ENCODE measurements at regions not wholly inside any gene's neighbourhood (a gene's known extent, or its start where the extent isn't known, plus 50 kb on each side); places are given as distances from the start of the nearest gene placed in this dataset.
"Not testable (repeated sequence)": the region's sequence is repeated elsewhere in the genome, so short reads cannot be mapped to it uniquely, and the experiment has no call there.

DNA sequence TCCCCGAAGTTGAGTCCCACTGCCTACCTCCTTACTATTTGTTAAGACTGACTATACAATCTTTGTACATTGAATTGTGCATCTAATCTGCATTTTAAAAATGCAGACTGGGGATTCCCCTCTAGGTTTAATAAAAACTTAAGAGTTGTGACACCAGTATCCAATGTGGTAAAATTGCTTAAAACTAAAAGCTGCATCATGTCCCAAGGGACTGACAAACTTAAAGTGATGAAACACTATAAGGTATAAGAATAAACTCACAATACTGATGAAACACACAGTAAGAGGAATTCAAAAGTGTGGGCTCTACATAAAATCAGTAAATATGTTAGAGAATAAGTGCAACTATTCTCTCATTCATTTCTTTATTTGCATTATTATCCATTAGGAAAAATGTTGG, 1905.1 kb downstream of the MAT2B start:
- ATAC-seq = no peak
- peaks cover 19% of the 10 kb centered on the region for H3K9me3 Mint-ChIP-seq
- no peaks in the 10 kb centered on the region for H3K4me1 Mint-ChIP-seq
- H3K36me3 Mint-ChIP-seq = no peaks in the 10 kb centered on the region
- no peak for DNase-seq (ENCODE audit: low spot score in 2 of 2)
- no peak overlapping the region for H3K27ac Mint-ChIP-seq
- H3K4me3 Mint-ChIP-seq = no peak overlapping the region

DNA sequence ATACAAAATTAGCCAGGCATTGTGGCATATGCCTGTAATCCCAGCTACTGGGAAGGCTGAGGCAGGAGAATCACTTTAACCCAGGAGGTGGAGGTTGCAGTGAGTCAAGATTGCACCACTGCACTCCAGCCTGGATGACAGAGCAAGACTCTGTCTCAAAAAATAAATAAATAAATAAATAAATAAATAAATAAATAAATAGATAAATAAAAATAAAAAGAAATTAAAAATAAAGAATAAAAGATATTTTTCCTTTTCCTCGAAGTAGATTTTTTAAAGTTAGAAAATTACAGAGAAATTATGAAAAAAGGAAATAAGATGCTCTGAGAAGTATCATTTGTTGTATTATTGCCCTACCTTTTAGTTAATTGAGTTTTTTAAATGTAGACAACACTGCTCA, 1906.1 kb downstream of the MAT2B start:
- H3K27ac Mint-ChIP-seq; H3K4me3 Mint-ChIP-seq; DNase-seq (ENCODE audit: low spot score in 2 of 2); H3K4me1 Mint-ChIP-seq; ATAC-seq; H3K36me3 Mint-ChIP-seq: not testable (repeated sequence)
- peaks cover 17% of the 10 kb centered on the region for H3K9me3 Mint-ChIP-seq

DNA sequence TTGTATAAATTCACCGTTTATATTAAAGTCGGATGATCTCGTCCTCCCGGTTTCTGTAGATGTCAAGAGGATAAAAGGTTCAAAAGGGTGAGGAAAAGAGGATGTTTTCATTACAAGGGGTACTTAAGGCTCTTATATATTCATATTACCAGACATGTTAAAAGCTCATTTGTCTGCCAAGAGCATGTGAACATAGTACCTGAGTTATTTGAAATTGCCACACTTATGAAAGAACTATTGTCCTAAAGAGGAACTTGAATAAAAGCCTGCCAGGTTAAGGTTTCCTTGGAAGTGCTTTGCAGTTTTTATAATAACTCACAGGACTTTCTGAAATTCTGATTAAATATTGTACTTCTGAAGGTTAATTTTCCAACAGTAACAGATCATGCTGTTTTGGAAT, 1915.1 kb downstream of the MAT2B start:
- DNase-seq (ENCODE audit: low spot score in 2 of 2) = no peak
- Mint-ChIP-seq H3K36me3 (no peaks in the 10 kb centered on the region), H3K9me3 (peaks cover 6% of the 10 kb centered on the region), H3K4me3 (no peak overlapping the region), H3K4me1 (no peaks in the 10 kb centered on the region), H3K27ac (no peak overlapping the region)
- ATAC-seq = no peak

DNA sequence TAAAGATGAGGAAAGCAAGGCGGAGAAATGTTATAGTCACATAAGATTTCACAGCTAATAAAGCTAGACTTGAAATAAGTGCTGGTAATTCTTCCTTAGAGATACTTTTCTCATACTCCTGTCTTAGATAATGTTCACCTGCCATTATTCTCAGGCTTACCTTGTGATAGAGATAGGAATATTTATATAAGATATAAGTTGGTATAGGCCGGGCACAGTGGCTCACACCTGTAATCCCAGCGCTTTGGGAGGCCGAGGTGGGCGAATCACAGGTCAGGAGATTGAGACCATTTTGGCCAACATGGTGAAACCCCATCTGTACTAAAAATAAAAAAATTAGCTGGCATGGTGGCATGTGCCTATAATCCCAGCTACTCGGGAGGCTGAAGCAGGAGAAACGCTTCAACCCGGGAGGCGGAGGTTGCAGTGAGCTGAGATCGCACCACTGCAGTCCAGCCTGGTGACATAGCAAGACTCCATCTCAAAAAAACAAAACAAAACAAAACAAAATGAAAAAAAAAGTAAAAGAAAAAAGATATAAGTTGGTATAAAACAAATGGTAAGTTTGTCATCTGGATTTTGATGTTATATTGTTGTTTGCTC, 1918.4 kb downstream of the MAT2B start:
- Mint-ChIP-seq H3K4me1 (no peaks in the 10 kb centered on the region), H3K27ac (no peak overlapping the region), H3K36me3 (no peaks in the 10 kb centered on the region), H3K9me3 (peaks cover 4% of the 10 kb centered on the region), H3K4me3 (no peak overlapping the region)
- no peak for ATAC-seq
- no peak for DNase-seq (ENCODE audit: low spot score in 2 of 2)

DNA sequence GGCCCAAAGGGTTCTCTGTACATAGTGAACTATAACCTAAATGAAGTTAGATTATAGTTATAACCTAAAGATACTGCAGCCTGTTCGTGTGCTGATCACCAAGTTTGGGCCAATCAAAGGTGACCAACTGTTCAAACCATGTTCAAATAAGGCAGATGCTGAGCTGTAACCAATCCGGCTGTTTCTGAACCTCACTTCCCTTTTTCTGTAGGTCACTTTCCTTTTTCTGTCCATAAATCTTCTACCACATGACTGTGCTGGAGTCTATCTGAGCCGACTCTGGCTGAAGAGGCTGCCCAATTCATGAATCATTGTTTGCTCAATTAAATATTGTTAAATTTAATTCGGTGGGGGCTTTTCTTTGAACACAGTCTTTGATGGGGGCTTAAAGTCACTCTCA, 1920.2 kb downstream of the MAT2B start:
- ATAC-seq = no peak
- H3K4me3 Mint-ChIP-seq = no peak overlapping the region
- peaks cover 10% of the 10 kb centered on the region for H3K9me3 Mint-ChIP-seq
- no peaks in the 10 kb centered on the region for H3K36me3 Mint-ChIP-seq
- no peak overlapping the region for H3K27ac Mint-ChIP-seq
- DNase-seq (ENCODE audit: low spot score in 2 of 2) = no peak
- no peaks in the 10 kb centered on the region for H3K4me1 Mint-ChIP-seq

DNA sequence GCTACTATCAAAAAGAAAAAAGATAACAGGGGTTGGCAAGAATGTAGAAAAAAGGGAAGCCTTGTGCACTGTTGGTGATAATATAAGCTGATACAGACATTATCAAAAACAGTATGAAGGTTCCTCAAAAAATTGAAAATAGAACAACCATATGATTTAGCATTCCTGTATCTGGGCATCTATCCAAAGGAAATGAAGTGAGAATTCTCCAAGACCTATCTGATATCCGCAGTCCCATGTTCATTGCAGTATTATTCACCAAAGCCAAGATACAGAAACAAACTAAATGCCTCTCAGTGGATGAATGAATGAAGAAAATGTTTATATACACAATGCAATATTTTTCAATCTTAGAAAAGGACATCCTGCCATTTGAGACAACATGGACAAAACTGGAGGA, 1943.3 kb downstream of the MAT2B start:
- ATAC-seq (no peak), DNase-seq (ENCODE audit: low spot score in 2 of 2) (no peak)
- Mint-ChIP-seq H3K4me3 (no peak overlapping the region), H3K36me3 (no peaks in the 10 kb centered on the region), H3K9me3 (peaks cover 26% of the 10 kb centered on the region), H3K27ac (no peak overlapping the region), H3K4me1 (no peaks in the 10 kb centered on the region)

DNA sequence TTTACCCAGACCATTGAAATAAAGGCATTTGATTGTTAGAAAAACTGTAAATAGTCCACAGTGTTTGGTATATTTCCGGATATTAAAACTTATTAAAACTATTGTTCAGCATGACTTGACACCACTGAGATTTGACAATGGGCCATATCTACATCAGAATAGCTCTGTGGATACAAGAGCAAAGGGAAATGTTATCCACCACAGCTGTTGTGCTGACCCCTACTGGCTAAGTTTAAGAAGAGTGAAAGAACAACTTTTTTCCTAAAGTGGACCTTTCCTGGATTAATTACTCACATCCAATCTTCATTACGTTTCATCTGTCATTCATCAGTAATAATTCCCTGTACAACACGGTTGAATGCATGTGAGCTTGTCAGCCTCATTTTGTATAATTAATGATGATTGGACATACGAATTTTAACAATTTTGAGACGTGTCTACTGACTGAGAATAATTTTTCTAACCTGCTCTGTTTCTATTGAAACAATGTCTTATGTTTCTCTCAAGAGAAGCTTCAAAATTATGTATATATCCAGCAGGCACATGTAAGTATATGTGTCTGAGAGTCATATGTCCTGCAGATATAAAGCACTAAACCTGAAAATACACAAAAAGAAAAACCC, 1952.6 kb downstream of the MAT2B start:
- no peak overlapping the region for H3K27ac Mint-ChIP-seq
- DNase-seq (ENCODE audit: low spot score in 2 of 2) (no peak), ATAC-seq (no peak)
- H3K36me3 Mint-ChIP-seq = no peaks in the 10 kb centered on the region
- peaks cover 13% of the 10 kb centered on the region for H3K9me3 Mint-ChIP-seq
- H3K4me3 Mint-ChIP-seq = no peak overlapping the region
- H3K4me1 Mint-ChIP-seq = no peaks in the 10 kb centered on the region

DNA sequence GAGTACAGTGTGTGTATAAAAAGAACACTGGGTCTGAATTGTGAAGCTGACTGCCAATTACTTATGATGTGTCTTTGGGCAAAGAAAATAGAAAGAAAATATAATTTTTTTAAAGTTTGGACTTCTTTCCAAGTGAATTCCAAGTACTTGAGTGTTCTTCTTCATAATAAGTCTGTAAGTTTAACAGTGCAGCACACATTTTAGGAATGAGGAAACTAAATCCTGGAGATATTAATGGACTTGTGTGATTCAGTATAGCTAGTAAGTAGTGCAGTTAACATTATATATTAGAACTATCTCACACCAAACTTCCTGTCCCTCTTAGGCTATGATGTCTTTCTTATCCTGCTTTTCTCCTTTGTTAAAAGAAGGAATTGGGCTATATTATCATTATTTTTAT, 1953.8 kb downstream of the MAT2B start:
- peaks cover 16% of the 10 kb centered on the region for H3K9me3 Mint-ChIP-seq
- no peak overlapping the region for H3K4me3 Mint-ChIP-seq
- H3K4me1 Mint-ChIP-seq = no peaks in the 10 kb centered on the region
- ATAC-seq = no peak
- no peak for DNase-seq (ENCODE audit: low spot score in 2 of 2)
- H3K27ac Mint-ChIP-seq = no peak overlapping the region
- no peaks in the 10 kb centered on the region for H3K36me3 Mint-ChIP-seq

DNA sequence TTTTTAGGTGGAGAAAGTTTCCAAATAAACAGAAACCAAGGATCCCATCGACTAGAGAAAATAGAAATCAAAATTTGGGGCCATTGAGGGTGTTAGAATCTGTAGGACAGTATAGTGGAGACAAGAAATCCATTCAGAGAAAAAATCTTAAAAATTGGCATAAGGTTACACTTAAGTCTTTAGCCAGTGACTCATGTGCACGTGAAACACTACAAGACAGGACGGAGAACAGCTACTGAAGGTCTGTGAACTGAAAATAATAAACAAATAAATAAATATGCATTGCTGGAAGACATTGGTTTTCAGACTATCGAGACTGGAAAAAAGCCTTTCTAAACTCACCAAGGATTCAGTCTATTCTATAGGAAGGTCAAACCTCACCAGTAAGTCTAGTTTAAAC, 1955.5 kb downstream of the MAT2B start:
- Mint-ChIP-seq H3K27ac (no peak overlapping the region), H3K36me3 (no peaks in the 10 kb centered on the region), H3K4me3 (no peak overlapping the region), H3K9me3 (peaks cover 19% of the 10 kb centered on the region), H3K4me1 (no peaks in the 10 kb centered on the region)
- no peak for DNase-seq (ENCODE audit: low spot score in 2 of 2)
- no peak for ATAC-seq

DNA sequence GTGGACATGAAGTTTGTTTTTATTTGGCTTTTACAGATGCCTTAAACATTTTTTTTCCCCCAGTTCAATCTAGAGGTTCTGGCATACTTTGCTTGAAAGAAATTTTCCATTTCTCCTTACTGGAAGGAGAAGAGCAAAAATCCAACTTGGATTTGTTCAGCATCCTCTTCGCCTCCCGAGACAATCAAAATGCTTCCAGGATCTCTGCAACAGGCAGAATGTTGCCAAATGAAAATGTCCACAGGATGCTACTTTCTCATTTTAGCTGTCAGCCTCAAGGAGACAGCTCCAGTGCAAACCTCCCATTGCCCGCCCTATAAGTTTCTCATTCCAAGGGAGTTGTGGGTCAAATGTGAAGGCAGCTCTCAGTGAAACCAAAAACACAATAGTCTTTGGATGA, 1972.1 kb downstream of the MAT2B start:
- DNase-seq (ENCODE audit: low spot score in 2 of 2) = no peak
- ATAC-seq = no peak
- Mint-ChIP-seq H3K9me3 (peaks cover 5% of the 10 kb centered on the region), H3K36me3 (no peaks in the 10 kb centered on the region), H3K4me1 (no peaks in the 10 kb centered on the region), H3K27ac (no peak overlapping the region), H3K4me3 (no peak overlapping the region)

DNA sequence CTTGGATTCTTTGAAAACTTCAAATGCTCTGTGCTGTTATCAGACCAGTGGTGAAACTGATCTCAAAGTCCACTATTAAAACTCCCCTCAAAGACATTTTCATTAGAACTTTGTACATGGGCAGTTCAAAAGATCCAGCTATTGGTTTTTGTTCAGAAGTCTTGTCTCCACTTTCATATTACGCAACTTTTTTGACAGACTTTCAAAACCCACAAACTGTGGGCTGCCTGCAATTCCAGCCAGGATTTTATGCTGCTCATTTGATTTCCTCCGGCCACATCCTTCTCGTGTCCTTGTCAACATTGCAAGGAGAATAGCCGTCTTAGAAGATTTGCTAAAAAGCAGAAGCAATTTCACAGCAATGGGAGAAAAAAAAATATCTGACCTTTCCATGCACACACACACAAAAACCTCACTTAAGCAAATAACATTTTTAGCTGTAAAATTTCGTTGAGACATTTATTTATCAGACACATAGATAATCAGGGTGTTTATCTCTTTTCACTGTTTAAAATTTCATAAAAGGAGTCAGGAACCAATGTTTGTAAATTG, 1990.5 kb downstream of the MAT2B start:
- no peaks in the 10 kb centered on the region for H3K36me3 Mint-ChIP-seq
- H3K4me3 Mint-ChIP-seq = no peak overlapping the region
- peaks cover 6% of the 10 kb centered on the region for H3K9me3 Mint-ChIP-seq
- H3K27ac Mint-ChIP-seq = no peak overlapping the region
- no peaks in the 10 kb centered on the region for H3K4me1 Mint-ChIP-seq
- ATAC-seq (no peak), DNase-seq (ENCODE audit: low spot score in 2 of 2) (no peak)

DNA sequence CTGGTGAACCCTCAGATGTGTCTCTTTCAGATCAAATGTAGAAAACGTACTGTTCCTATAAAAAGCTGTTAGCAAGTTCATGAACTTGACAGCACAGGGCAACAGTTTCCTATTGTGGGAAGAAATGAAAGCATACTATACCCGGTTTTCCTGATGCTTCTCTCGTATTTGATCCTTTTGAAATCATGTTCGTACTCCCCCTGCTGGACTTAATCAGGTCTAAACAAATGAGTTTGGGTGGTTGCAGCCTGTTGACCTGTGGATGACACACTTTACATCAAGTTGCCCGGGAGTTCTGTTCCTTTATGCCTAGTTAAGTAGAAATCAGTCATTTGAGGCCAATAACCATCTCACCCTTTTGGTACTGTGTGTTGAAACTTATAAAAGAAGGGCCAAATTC, 1992.3 kb downstream of the MAT2B start:
- H3K36me3 Mint-ChIP-seq = no peaks in the 10 kb centered on the region
- no peak for ATAC-seq
- peaks cover 6% of the 10 kb centered on the region for H3K9me3 Mint-ChIP-seq
- H3K4me1 Mint-ChIP-seq = no peaks in the 10 kb centered on the region
- no peak overlapping the region for H3K27ac Mint-ChIP-seq
- DNase-seq (ENCODE audit: low spot score in 2 of 2) = no peak
- no peak overlapping the region for H3K4me3 Mint-ChIP-seq

DNA sequence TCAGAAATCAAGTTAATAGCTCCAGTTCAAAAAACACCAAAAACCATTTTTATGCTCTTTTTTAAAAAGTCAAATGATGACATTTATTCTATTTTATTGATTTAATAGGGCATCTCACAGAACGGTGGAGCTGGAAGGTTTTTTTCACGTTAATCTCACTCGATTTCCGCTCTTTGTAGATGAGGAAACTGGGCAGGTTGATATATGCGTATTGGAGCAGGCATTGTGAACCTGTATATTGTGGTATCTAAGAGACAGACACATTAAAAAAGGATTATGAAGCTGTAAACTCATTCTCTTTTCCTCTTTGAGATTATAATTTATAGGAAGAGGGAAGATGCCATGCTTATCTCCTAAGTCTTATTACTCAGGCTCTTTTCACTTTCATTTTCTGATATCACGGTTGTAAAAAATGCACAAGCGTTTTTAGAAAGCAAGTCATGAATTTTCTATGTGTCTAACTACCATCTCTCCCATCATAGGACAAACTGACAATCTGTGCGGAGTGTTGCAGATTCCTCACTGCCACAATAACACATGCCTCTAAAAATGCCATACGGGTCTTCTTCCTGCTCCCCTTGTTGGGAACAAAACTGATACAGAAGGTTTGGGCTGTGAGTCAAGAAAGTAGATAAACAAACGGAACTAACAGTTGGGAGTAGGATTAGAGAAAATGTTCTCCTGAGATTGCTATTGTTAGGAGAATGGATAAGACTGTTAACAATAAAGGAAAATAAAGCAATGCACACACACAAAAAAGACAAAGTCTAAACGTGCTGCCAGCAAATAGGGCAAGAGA, 1997.7 kb downstream of the MAT2B start:
- ATAC-seq (no peak), DNase-seq (ENCODE audit: low spot score in 2 of 2) (no peak)
- H3K9me3 Mint-ChIP-seq = peaks cover 6% of the 10 kb centered on the region
- H3K36me3 Mint-ChIP-seq = no peaks in the 10 kb centered on the region
- no peak overlapping the region for H3K27ac Mint-ChIP-seq
- no peak overlapping the region for H3K4me3 Mint-ChIP-seq
- H3K4me1 Mint-ChIP-seq = no peaks in the 10 kb centered on the region

DNA sequence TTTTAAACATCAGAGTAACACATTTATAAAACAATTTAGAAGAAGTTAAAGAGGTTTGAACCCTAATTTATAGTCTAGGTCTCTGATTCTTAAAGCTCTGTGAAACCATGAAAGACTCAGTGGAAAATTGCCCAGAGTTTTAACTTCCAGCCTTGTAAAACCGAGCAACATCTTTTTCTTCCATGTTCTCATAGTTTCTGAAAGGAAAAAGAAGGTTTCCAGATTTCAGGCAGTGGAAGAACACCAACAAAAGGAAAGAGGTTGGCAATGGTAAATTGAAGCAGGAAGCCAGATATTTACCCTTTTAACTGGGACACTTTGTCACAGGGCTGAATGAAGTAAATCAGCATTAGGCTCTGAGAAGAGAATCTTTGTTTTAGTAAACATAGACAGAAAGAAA, 1999.3 kb downstream of the MAT2B start:
- Mint-ChIP-seq H3K4me3 (no peak overlapping the region), H3K9me3 (peaks cover 8% of the 10 kb centered on the region), H3K36me3 (no peaks in the 10 kb centered on the region), H3K4me1 (no peaks in the 10 kb centered on the region), H3K27ac (no peak overlapping the region)
- no peak for DNase-seq (ENCODE audit: low spot score in 2 of 2)
- no peak for ATAC-seq

DNA sequence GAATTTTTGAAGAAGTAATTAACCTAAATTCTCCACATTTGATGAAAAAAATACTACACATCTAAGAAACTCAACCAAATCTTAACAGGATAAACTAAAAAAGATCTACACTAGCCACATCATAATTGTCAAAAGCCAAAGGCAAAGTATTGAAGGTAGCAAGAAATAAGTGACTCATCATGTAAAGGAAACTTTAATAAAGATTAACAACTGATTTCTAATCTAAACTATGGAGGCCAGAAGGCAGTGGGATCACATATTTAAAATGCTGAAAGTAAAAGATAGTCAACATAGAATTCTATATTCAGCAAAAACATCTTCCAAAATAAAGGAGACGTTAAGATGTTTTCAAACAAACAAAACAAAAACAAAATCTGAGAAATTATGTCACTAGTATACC, 2002.9 kb downstream of the MAT2B start:
- H3K4me3 Mint-ChIP-seq = no peak overlapping the region
- H3K36me3 Mint-ChIP-seq = no peaks in the 10 kb centered on the region
- DNase-seq (ENCODE audit: low spot score in 2 of 2) (no peak), ATAC-seq (no peak)
- peaks cover 4% of the 10 kb centered on the region for H3K9me3 Mint-ChIP-seq
- no peaks in the 10 kb centered on the region for H3K4me1 Mint-ChIP-seq
- H3K27ac Mint-ChIP-seq = no peak overlapping the region

DNA sequence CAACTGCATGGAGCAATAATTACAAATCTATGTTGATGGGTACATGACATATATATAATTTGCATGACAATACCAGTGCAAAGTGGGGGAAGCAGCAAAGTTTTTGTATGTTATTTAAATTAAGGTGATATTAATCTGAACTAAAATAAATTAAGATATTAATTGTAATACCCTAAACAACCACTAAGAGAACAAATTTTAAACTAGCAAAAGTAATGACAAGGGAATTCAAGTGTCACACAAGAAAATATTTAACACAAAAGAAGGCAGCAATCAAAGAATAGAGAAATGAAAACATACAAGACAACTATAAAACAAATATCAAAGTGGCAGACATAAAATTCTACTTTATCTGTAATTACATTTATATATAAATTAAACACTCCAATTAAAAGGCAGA, 2003.4 kb downstream of the MAT2B start:
- no peaks in the 10 kb centered on the region for H3K36me3 Mint-ChIP-seq
- H3K9me3 Mint-ChIP-seq = peaks cover 4% of the 10 kb centered on the region
- DNase-seq (ENCODE audit: low spot score in 2 of 2) (no peak), ATAC-seq (no peak)
- H3K4me1 Mint-ChIP-seq = no peaks in the 10 kb centered on the region
- no peak overlapping the region for H3K4me3 Mint-ChIP-seq
- H3K27ac Mint-ChIP-seq = no peak overlapping the region
